ENCODE measurements at regions not wholly inside any gene's neighbourhood (a gene's known extent, or its start where the extent isn't known, plus 50 kb on each side); places are given as distances from the start of the nearest gene placed in this dataset.

DNA sequence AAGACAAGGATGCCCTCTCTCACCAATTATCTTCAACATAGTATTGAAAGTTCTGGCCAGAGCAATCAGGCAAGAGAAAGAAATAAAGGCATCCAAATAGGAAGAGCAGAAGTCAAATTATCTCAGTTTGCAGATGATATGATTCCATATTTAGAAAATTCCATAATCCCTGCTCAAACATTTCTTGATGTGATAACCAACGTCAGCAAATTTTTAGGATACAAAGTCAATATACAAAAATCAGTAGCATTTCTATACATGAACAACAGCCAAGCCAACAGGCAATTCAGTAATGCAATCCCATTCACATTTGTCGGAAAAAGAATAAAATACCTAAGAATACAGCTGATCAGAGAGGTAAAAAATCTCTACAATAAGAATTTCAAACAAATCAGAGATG, 969.7 kb upstream of the USP15 start:
- TF ChIP-seq, protein P1, sequence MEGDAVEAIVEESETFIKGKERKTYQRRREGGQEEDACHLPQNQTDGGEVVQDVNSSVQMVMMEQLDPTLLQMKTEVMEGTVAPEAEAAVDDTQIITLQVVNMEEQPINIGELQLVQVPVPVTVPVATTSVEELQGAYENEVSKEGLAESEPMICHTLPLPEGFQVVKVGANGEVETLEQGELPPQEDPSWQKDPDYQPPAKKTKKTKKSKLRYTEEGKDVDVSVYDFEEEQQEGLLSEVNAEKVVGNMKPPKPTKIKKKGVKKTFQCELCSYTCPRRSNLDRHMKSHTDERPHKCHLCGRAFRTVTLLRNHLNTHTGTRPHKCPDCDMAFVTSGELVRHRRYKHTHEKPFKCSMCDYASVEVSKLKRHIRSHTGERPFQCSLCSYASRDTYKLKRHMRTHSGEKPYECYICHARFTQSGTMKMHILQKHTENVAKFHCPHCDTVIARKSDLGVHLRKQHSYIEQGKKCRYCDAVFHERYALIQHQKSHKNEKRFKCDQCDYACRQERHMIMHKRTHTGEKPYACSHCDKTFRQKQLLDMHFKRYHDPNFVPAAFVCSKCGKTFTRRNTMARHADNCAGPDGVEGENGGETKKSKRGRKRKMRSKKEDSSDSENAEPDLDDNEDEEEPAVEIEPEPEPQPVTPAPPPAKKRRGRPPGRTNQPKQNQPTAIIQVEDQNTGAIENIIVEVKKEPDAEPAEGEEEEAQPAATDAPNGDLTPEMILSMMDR (conservative IDR thresholded peaks at IDR 0.05 in 1 of 2, IDR thresholded peaks at IDR 0.05 in 1 of 2; ENCODE audit: extremely low read depth in 1 of 2, insufficient read depth in 1 of 2, low read depth in 1 of 2, low read length in 2 of 2), result no peak
- no peak for TF ChIP-seq EZH2 (IDR thresholded peaks at IDR 0.05; ENCODE audit: borderline replicate concordance, low read length)

Data from mammary epithelial cell (primary cell).